Hematopoietic multipotent progenitor cell treated with erythropoietin and hydrocortisone succinate and interleukin-3 and kit ligand, for 4 days (in vitro differentiated cells): ENCODE measurements at regions not wholly inside any gene's neighbourhood (a gene's known extent, or its start where the extent isn't known, plus 50 kb on each side); places are given as distances from the start of the nearest gene placed in this dataset.
"Not testable (repeated sequence)": the region's sequence is repeated elsewhere in the genome, so short reads cannot be mapped to it uniquely, and the experiment has no call there.

Experiments
- DNase-seq: peaks from one replicate; pipeline ENCODE4 v3.0.0-alpha.2; 2015

GRCh38 chr12:75754698-75755097 is 243.3 kb upstream of the KRR1 start:
- peak; percentile 4 for DNase-seq

DNA sequence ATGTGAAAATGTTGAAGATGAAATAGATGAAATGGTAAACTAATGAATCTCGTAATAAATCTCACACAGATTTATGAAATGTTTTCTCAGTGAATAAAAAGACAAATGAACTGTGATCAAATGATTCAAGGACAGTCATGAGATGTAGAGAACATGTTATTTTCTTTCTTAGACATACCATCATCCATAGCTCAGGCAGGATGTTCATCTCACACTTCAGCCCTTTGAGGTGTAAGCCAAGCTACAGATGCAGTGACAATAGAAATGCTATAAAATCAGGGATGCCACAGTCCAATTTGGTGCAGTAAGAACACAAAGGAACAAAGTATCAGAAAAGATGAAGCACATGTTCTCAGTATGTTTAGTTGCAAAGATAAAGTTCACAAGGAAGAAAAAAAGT is 242.7 kb upstream of the KRR1 start:
- no peak for DNase-seq

- DNase-seq: no peak
Measured at GRCh38 chr12:75751769-75752471, 240.5 kb upstream of the KRR1 start.

- DNase-seq: no peak
Measured at GRCh38 chr12:75750716-75751306, 239.4 kb upstream of the KRR1 start.

DNA sequence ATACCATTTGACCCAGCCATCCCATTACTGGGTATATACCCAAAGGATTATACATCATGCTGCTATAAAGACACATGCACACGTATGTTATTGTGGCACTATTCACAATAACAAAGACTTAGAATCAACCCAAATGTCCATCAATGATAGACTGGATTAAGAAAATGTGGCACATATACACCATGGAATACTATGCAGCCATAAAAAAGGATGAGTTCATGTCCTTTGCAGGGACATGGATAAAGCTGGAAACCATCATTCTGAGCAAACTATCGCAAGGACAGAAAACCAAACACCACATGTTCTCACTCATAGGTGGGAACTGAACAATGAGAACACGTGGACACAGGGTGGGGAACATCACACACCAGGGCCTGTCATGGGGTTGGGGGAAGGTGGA is 237.6 kb upstream of the KRR1 start:
- DNase-seq: not testable (repeated sequence)

DNA sequence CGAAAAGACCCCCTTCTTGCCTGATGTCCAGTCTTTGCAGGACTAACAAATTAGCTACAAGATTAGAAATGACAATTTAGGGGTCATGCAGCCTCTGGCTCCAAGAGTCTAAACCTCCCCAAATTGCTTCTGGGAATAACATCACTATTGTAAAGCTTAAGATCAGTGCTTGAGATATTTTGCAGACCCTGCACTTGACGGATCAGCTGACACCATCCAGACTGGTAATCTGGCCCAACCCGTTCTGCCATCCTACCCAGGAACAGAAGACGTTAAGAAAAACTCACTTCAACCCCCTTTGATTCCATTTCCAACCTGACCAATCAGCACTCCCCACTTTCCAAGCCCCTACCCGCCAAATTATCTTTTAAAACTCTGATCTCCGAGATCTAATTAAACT is 236.7 kb upstream of the KRR1 start:
- DNase-seq: no peak

- DNase-seq: no peak
Measured at GRCh38 chr12:75747572-75748021, 236.2 kb upstream of the KRR1 start.

DNA sequence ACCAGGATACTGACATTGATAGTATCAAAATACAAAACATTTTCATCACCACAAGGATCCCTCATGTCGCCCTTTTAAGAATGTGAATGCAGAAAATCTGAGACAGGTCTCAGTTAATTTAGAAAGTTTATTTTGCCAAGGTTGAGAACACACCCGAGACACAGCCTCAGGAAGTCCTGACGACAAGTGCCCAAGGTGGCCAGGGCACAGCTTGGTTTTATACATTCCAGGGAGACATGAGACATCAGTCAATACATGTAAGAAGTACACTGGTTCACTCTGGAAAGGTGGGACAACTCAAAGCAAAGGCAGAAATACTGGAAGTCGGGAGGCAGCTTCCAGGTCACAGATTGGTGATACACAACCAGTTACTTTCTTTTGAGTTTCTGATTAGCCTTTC is 235.2 kb upstream of the KRR1 start:
- no peak for DNase-seq

DNA sequence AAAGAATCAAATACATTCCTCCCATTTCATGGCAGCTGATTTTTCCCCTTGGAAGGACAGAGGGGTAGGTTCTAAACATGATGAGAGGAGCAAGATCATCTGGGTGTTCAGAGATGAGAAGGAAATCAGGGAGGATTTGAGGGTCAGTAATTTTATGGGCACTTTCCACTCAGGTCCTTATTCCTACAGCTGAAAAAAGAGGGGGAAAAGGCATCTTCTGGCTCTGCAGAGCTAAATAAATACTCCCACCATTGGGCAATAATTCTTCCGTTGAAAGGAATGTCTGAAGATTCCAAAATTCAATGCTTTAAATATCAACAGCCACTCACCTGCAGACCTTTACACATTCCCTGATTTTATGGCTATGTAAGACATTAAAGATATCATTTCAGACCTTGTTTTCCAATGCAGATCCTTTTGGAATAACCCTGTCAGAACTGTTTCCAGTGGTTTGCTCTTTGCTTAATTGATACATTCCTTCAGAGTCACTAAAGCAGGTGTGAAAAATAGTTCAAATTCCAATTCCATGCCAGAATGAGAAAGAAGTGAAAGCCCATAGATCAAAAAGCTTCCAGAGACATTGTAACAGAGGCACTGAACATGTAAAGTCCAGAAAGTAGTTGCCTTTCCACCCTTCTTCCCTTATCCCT is 233.3 kb upstream of the KRR1 start:
- DNase-seq: no peak

- DNase-seq: no peak
Measured at GRCh38 chr12:75742961-75743360, 231.6 kb upstream of the KRR1 start.

GRCh38 chr12:75742048-75742447 is 230.6 kb upstream of the KRR1 start:
- DNase-seq: no peak

DNA sequence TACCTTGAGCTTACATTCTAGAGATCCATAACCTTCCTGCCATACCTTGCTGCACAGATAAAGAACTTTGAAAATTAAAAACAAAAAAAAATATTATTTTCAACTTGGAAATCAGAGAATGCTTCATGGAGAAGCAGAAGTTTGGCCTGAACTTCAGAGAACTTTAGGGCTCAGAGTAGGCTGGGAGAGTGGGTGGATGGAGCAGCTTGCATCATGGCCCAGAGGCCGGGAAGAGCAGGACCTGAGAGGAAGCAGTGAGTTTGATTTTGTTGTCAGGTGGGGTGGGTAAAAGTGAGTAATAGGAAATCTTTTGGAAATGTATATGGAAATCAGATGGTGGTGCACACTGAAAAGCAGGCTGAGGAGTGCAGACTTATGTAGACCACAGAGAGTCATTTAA is 228.5 kb upstream of the KRR1 start:
- DNase-seq: no peak

GRCh38 chr12:75739098-75739497 is 227.7 kb upstream of the KRR1 start:
- DNase-seq: not testable (repeated sequence)

DNA sequence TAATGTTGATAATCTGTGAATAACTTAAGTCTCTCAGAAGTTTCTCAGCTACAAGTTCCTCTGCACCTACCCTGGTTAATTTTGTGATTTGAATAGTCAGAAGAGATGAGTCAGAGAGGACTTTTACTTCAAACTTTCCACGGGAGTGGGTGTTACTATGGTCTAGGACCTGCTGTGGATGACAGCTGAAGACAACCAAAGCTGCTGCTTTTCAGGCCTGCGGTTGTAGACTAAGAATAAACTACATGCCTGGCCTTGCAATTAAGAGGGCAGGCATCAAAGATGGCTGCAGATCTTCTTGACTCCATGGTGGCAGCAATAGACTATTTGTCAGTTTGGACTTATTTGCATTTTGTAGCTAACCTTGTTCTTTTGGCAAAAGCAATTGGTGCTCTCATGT is 227.1 kb upstream of the KRR1 start:
- no peak for DNase-seq

DNA sequence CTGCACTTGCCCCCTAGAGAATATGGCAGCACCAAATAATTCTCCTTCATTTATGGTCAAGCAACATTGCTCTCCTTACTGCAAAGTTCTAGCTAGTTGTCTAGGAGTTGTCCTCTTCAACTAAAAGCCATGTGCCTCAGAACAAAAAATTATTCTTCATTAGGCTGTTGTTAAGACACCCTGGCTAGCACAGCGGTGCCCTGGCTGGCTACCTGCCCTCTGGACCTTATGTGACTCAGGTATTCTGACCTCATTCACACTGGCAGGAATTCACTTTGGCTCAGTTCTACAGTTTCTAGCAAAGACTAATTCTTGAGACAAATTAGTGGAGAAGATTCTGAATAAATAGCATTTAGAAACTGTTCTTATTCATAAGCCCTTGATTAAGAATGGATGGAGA is 224.4 kb upstream of the KRR1 start:
- no peak for DNase-seq

- DNase-seq: no peak
Measured at GRCh38 chr12:75728826-75729225, 217.4 kb upstream of the KRR1 start.

- DNase-seq: no peak
Measured at GRCh38 chr12:75727577-75727976, 216.2 kb upstream of the KRR1 start.

DNA sequence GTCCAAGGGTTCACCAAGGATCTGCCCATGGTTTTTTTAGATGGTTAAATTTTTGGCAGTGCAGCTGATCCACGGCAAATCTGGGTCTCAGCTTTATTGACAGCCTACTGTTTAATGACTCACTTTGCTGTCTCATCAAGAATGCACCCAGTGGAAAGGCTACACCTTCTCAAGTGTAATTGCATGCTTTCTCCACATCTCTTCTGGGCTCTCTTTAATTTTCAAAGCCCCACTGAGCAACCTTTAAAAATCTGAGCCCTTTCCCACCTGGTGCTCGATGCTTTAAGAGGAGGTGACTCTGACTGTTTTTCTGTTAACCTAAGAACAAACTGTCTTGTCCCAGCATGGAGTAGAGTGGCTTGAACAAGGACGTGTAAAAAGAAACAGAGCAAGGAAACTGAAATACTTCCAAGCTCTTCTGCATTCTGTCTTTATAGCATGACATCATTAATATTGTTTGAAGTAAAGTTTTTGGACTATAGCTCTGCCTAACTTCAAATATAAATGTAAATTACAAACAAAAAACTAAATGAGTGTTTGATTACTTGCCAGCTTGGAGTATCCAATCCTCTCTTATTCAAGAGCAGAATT is 214.2 kb upstream of the KRR1 start:
- DNase-seq: no peak

DNA sequence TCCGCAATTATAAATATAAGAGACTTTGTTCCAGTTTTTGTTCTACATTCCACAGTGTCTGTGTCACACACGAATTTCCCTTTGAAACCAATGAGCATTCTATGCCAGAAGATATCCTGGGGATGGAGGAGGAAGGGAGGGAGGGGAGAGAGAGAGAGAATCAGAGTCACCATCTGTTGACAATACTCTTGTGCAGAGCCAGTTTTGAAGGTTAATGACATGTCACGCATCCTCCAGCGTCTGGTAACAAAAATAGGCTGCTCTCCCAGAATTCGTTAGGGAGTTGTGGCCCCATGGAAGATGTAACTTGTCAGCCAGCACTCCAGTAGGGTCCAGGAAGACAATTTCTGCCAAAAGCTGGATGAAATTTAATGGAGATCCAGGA is 213.5 kb upstream of the KRR1 start:
- no peak for DNase-seq

DNA sequence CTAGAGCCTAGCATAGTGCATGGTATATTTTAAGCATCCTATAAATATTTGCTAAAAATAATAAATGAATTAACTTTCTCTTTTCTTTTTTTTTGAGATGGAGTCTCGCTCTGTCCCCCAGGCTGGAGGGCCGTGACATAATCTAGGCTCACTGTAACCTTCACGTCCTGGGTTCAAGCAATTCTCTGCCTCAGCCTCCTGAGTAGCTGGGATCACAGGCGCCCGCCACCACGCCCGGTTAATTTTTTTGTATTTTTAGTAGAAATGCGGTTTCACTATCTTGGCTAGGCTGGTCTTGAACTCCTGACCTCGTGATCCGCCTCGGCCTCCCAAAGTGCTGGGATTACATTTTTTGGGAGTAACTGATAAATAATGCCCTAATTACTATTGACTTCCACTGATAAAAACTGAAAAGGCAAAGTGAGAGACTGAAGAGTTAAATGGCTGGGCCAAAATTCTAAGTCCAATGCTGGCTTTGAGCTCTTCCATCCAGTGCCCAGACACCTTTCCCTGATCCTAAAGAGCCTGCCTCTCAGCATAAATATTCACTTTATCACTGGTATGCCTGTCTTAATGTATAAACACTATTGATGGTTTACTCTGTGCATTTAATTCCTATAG is 213.0 kb upstream of the KRR1 start:
- DNase-seq: no peak

DNA sequence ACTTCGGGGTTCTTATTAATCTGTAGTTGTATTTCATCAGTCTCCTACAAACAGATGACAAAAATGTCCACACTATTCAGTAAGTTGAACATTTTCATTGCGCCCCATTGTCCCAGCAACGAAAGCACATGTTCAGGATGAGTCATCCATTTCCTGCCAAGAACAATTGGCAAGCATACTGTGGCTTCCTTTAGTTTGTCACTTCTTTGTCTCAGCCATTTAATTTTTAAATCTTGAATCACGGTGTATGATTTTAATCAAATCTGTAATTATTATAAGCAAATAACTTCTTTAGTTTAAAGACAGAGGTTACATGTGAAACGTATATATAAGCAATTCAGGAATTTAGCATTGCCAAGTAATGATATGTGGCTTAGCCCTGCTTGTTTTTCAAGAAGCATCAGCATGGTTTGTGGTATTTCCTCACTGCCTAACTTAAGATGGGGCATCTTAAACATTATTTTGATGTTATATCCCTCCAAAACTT is 211.3 kb upstream of the KRR1 start:
- DNase-seq: peak; percentile 78

GRCh38 chr12:75721796-75722195 is 210.4 kb upstream of the KRR1 start:
- DNase-seq: no peak
